ENCODE measurements at regions not wholly inside any gene's neighbourhood (a gene's known extent, or its start where the extent isn't known, plus 50 kb on each side); places are given as distances from the start of the nearest gene placed in this dataset.

DNA sequence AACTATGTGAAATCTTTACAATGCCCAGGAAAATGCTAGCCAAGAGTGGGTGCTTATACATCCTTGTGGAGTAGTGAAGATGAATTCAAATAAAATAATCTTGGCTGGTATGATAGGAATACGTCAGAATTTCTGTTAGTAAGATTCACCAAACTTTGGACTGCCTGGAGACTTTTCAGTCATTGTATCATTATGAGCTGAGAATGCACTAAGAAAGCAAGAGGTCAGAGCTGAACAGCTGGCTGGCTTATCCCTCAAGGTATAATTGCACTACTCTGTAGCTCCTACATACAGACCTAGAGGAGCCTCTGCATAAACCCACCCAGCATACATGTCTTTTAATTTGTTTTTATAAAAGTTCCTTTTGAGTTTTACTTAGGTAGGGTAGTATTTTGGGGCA lies 568.5 kb upstream of the RIOK2 start:
- Mint-ChIP-seq H3K4me1 (ENCODE audit: low read depth) (no peaks in the 10 kb centered on the region), H3K9me3 (ENCODE audit: low read depth) (no peaks in the 10 kb centered on the region), H3K36me3 (ENCODE audit: low read depth) (no peaks in the 10 kb centered on the region), H3K27me3 (ENCODE audit: low read depth) (no peaks in the 10 kb centered on the region), H3K4me3 (ENCODE audit: unreplicated experiment) (no peak overlapping the region), H3K27ac (ENCODE audit: unreplicated experiment) (no peak overlapping the region)
- TF ChIP-seq, protein P1, sequence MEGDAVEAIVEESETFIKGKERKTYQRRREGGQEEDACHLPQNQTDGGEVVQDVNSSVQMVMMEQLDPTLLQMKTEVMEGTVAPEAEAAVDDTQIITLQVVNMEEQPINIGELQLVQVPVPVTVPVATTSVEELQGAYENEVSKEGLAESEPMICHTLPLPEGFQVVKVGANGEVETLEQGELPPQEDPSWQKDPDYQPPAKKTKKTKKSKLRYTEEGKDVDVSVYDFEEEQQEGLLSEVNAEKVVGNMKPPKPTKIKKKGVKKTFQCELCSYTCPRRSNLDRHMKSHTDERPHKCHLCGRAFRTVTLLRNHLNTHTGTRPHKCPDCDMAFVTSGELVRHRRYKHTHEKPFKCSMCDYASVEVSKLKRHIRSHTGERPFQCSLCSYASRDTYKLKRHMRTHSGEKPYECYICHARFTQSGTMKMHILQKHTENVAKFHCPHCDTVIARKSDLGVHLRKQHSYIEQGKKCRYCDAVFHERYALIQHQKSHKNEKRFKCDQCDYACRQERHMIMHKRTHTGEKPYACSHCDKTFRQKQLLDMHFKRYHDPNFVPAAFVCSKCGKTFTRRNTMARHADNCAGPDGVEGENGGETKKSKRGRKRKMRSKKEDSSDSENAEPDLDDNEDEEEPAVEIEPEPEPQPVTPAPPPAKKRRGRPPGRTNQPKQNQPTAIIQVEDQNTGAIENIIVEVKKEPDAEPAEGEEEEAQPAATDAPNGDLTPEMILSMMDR (IDR thresholded peaks at IDR 0.05): no peak
- no peak for DNase-seq (ENCODE audit: low spot score)

DNA sequence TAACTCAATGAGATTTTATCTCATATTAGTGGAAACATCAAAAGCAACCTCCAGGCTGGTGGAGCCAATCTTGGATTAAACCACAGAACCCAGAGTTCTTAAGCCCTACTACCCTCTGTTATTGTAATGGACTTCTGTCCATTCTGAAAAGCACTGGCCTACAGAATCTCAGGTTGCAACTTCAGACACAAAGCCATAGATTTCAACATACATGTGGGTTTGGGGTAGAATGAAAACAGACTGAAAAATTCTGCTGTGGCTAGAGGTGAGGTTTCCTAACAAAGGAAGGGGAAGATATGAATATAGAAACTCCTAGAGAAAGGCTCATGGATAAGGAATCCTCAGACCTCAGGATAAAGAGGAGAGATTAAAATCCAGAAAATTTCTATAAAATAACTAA lies 569.8 kb upstream of the RIOK2 start:
- TF ChIP-seq, protein P1 (IDR thresholded peaks at IDR 0.05): no peak
- H3K27ac Mint-ChIP-seq (ENCODE audit: unreplicated experiment): no peak overlapping the region
- no peaks in the 10 kb centered on the region for H3K27me3 Mint-ChIP-seq (ENCODE audit: low read depth)
- H3K4me3 Mint-ChIP-seq (ENCODE audit: unreplicated experiment): no peak overlapping the region
- H3K9me3 Mint-ChIP-seq (ENCODE audit: low read depth): no peaks in the 10 kb centered on the region
- no peaks in the 10 kb centered on the region for H3K36me3 Mint-ChIP-seq (ENCODE audit: low read depth)
- DNase-seq (ENCODE audit: low spot score): no peak
- no peaks in the 10 kb centered on the region for H3K4me1 Mint-ChIP-seq (ENCODE audit: low read depth)

DNA sequence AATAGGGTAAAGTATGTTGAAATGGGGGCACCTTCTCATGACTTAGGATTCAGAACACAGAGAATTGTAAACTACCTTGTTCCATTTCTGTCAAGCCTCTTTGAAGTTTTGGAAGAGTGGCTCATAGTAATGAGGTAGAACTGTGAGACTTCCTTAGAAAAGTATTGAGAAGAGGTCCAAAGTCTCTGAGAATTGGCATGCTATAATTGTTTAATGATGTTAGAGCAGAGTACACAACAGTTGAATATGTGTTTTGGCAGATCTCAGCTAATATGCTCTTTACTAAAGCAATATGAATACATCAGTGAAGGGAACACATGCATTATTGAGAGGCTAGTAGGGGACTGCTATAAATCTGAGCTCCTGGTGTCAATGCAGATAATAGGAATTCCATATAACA lies 579.4 kb upstream of the RIOK2 start:
- Mint-ChIP-seq H3K27me3 (ENCODE audit: low read depth) (no peaks in the 10 kb centered on the region), H3K27ac (ENCODE audit: unreplicated experiment) (no peak overlapping the region), H3K4me3 (ENCODE audit: unreplicated experiment) (no peak overlapping the region), H3K36me3 (ENCODE audit: low read depth) (no peaks in the 10 kb centered on the region), H3K9me3 (ENCODE audit: low read depth) (peaks cover 2% of the 10 kb centered on the region), H3K4me1 (ENCODE audit: low read depth) (no peaks in the 10 kb centered on the region)
- DNase-seq (ENCODE audit: low spot score): no peak
- TF ChIP-seq, protein P1 (IDR thresholded peaks at IDR 0.05): no peak

DNA sequence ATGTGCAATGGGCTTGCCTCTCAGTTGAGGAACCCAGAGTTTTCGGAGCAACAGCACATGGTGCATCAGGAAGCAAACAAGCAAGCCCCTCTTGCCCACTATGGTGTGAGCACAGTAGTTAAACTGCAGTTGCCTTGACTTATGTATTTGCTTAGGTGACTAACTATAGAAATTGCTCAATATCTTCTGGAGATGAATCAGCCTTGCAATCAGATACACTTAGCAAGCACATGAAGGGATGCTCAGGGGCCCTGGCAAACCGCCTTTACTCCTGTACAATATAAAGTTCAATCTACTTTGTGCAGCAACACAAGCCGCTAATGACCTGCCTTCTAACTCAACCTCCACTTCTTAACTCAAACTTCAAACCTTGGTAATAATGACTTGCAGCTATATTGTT lies 581.7 kb upstream of the RIOK2 start:
- no peak overlapping the region for H3K4me3 Mint-ChIP-seq (ENCODE audit: unreplicated experiment)
- H3K36me3 Mint-ChIP-seq (ENCODE audit: low read depth): no peaks in the 10 kb centered on the region
- H3K9me3 Mint-ChIP-seq (ENCODE audit: low read depth): peaks cover 8% of the 10 kb centered on the region
- no peak overlapping the region for H3K27ac Mint-ChIP-seq (ENCODE audit: unreplicated experiment)
- H3K4me1 Mint-ChIP-seq (ENCODE audit: low read depth): no peaks in the 10 kb centered on the region
- no peak for DNase-seq (ENCODE audit: low spot score)
- TF ChIP-seq, protein P1 (IDR thresholded peaks at IDR 0.05): no peak
- H3K27me3 Mint-ChIP-seq (ENCODE audit: low read depth): no peaks in the 10 kb centered on the region

DNA sequence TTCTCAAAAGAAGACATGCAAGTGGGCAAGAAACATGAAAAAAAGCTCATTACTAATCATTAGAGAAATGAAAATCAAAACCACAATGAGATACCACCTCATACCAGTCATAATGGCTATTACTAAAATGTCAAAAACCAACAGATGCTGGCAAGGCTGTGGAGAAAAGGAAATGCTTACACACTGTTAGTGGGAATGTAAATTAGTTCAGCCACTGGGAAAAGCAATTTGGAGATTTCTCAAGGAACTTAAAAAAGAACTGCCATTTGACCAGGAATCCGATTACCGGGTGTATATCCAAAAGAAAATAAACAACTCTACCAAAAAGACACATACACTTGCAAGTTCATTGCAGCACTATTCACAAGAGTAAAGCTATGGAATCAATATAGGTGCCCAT lies 595.4 kb upstream of the RIOK2 start:
- TF ChIP-seq, protein P1 (IDR thresholded peaks at IDR 0.05): no peak
- Mint-ChIP-seq H3K27me3 (ENCODE audit: low read depth) (no peaks in the 10 kb centered on the region), H3K4me3 (ENCODE audit: unreplicated experiment) (no peak overlapping the region), H3K27ac (ENCODE audit: unreplicated experiment) (no peak overlapping the region), H3K9me3 (ENCODE audit: low read depth) (peaks cover 28% of the 10 kb centered on the region), H3K4me1 (ENCODE audit: low read depth) (no peaks in the 10 kb centered on the region), H3K36me3 (ENCODE audit: low read depth) (peaks cover 2% of the 10 kb centered on the region)
- DNase-seq (ENCODE audit: low spot score): no peak

Measured in chondrocyte (in vitro differentiated cells).